ENCODE measurements at regions not wholly inside any gene's neighbourhood (a gene's known extent, or its start where the extent isn't known, plus 50 kb on each side); places are given as distances from the start of the nearest gene placed in this dataset.

DNA sequence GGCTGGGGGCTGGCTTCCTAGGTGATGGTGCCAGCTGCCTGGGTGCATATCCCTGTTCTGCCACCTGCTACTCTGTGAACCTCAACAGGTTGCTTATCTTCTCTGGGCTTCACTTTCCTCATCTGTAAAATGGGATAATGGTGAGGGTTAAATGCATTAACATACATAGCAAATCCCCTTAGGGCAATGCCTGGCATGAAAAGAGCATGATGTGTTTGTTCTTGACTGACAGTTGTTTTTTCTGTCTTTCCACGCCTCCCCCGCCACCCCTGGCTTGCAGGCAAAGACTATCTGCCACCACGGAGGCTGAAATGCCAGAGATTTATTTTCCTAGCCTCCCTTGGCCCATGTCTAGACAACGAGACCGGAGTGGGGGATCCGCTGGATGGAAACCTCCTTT lies 280.5 kb downstream of the NSG2 start:
- TF ChIP-seq, protein P1, sequence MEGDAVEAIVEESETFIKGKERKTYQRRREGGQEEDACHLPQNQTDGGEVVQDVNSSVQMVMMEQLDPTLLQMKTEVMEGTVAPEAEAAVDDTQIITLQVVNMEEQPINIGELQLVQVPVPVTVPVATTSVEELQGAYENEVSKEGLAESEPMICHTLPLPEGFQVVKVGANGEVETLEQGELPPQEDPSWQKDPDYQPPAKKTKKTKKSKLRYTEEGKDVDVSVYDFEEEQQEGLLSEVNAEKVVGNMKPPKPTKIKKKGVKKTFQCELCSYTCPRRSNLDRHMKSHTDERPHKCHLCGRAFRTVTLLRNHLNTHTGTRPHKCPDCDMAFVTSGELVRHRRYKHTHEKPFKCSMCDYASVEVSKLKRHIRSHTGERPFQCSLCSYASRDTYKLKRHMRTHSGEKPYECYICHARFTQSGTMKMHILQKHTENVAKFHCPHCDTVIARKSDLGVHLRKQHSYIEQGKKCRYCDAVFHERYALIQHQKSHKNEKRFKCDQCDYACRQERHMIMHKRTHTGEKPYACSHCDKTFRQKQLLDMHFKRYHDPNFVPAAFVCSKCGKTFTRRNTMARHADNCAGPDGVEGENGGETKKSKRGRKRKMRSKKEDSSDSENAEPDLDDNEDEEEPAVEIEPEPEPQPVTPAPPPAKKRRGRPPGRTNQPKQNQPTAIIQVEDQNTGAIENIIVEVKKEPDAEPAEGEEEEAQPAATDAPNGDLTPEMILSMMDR (conservative IDR thresholded peaks at IDR 0.05; ENCODE audit: low read length), result no peak
- TF ChIP-seq EZH2phosphoT487 (IDR thresholded peaks at IDR 0.05; ENCODE audit: borderline replicate concordance, low read depth, low read length), result no peak

Data from OCI-LY7 (cell line).